Bronchial epithelial cell (primary cell): ENCODE measurements at regions not wholly inside any gene's neighbourhood (a gene's known extent, or its start where the extent isn't known, plus 50 kb on each side); places are given as distances from the start of the nearest gene placed in this dataset.

Experiments
- DNase-seq: peaks from one replicate; pipeline ENCODE4 v3.0.0-alpha.2; 2010; ENCODE audit warnings: low read depth
- FAIRE-seq: peaks from 2 replicates; lab custom pipeline; 2011; peaks lifted over from hg19 to GRCh38; lab: Jason Lieb, UNC
- H3K27me3 ChIP-seq: 2 replicates; pipeline ENCODE4 v1.5.1; 2011; ENCODE audit warnings: low read length; ENCODE audit not compliant: control insufficient read depth, insufficient read depth
- H3K36me3 ChIP-seq: 2 replicates; pipeline ENCODE4 v1.5.1; 2011; ENCODE audit warnings: low read length; ENCODE audit not compliant: control insufficient read depth, insufficient read depth
- H3K4me3 ChIP-seq: 2 replicates; pipeline ENCODE4 v1.5.1; 2011; ENCODE audit warnings: mild to moderate bottlenecking, low read depth, low read length, control low read depth
- CTCF ChIP-seq: IDR thresholded peaks from 2 replicates; pipeline ENCODE4 v1.5.1; 2011; ENCODE audit warnings: mild to moderate bottlenecking, moderate library complexity, low read length, control low read depth, inconsistent platforms; ENCODE audit not compliant: insufficient read depth, severe bottlenecking

- Histone ChIP-seq H3K27me3 (no peaks in the 10 kb centered on the region), H3K36me3 (no peaks in the 10 kb centered on the region), H3K4me3 (no peak overlapping the region)
- DNase-seq = no peak
- no peak for FAIRE-seq
- no peak for TF ChIP-seq CTCF
Measured at GRCh38 chr2:12543978-12544558, 172.7 kb upstream of the TRIB2 start.

GRCh38 chr2:12547566-12548170 is 169.1 kb upstream of the TRIB2 start:
- no peak for TF ChIP-seq CTCF
- DNase-seq = no peak
- Histone ChIP-seq H3K4me3 (no peak overlapping the region), H3K27me3 (no peaks in the 10 kb centered on the region), H3K36me3 (no peaks in the 10 kb centered on the region)
- FAIRE-seq = no peak

GRCh38 chr2:12548906-12549305 is 167.8 kb upstream of the TRIB2 start:
- no peaks in the 10 kb centered on the region for H3K36me3 ChIP-seq
- FAIRE-seq (no peak), DNase-seq (no peak)
- no peaks in the 10 kb centered on the region for H3K27me3 ChIP-seq
- no peak for TF ChIP-seq CTCF
- no peak overlapping the region for H3K4me3 ChIP-seq

DNA sequence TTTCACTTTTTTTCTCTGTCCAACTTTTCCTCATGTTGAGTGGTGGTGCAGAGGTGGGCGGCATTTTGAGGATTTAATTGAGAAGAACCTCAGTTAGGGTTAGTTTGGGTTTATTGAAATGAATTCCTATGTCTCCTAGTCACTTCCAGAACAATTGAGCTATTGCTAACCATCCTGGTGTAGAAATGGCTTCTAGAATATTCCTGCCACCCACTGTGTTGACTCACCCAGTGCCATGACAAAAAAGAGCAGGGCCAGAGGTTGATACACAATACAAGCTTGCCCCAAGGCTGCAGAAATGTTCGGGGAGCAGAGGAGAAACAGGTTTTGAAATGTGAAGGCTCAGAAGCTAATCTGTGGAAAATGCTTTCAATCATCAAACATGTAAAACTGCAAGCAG is 167.1 kb upstream of the TRIB2 start:
- no peaks in the 10 kb centered on the region for H3K27me3 ChIP-seq
- DNase-seq (peak; percentile 80), FAIRE-seq (no peak)
- H3K4me3 ChIP-seq = no peak overlapping the region
- H3K36me3 ChIP-seq = no peaks in the 10 kb centered on the region
- TF ChIP-seq CTCF = no peak

DNA sequence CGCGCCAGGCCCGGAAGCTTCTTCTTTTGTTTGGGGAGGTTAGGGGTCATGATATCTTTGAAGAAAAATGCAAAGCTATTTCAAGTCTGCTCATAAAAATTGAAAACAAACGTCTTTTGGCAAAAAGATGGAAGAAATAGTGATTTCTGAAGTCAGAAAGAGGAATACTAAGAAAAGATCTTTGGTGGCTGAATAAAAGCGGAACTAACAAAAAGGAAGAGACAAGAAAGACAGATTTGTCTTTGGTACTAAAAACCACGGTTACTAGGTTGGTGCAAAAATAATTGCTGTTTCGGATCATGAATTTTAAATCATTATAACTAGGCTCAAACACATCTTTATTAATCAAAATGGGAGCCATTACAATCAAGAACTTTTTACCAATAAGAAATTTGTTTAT is 164.6 kb upstream of the TRIB2 start:
- TF ChIP-seq CTCF = no peak
- no peak for FAIRE-seq
- Histone ChIP-seq H3K4me3 (no peak overlapping the region), H3K27me3 (no peaks in the 10 kb centered on the region), H3K36me3 (no peaks in the 10 kb centered on the region)
- DNase-seq = no peak
